ENCODE measurements at regions not wholly inside any gene's neighbourhood (a gene's known extent, or its start where the extent isn't known, plus 50 kb on each side); places are given as distances from the start of the nearest gene placed in this dataset.

DNA sequence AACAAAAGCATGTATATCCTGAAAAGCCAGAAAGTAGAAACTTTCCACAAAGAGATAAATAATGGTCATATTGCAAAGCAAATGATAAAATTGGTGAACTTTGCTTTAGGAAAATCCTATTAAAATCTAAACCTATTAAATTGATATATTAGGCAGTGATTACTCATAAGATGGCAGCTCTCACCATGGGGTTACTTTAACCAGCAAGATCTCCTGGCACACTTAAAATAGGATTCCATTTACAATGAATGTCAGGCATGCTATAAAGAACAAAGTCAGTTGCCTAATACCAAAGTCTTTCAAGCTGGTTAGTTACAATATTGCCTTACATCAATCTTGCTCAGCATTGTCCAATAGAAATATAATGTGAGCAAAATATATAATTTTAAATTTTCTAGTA lies 816.2 kb downstream of the BCL11A start:
- DNase-seq (no peak), ATAC-seq (ENCODE audit: insufficient read depth, low read depth) (no peak)
- H3K4me3 ChIP-seq (ENCODE audit: low read depth in 1 of 2, low read length in 2 of 2): no peak overlapping the region
- H3K27me3 ChIP-seq (ENCODE audit: insufficient read depth, low read length, poor library complexity): no peaks in the 10 kb centered on the region
- H2AFZ ChIP-seq (ENCODE audit: low read depth, low read length): no peak overlapping the region
- H3K79me2 ChIP-seq (ENCODE audit: insufficient read depth, low read length): no peaks in the 10 kb centered on the region
- H4K20me1 ChIP-seq (ENCODE audit: insufficient read depth, low read length): no peaks in the 10 kb centered on the region
- no peaks in the 10 kb centered on the region for H3K9me3 ChIP-seq (ENCODE audit: insufficient read depth, low read length, severe bottlenecking)
- no peak overlapping the region for H3K9ac ChIP-seq (ENCODE audit: low read depth, low read length)
- H3K27ac ChIP-seq (ENCODE audit: low read length): no peak overlapping the region
- H3K36me3 ChIP-seq (ENCODE audit: insufficient read depth, low read length): no peaks in the 10 kb centered on the region
- no peaks in the 10 kb centered on the region for H3K4me1 ChIP-seq (ENCODE audit: insufficient read depth, low read length)
- TF ChIP-seq EZH2 (IDR thresholded peaks at IDR 0.05; ENCODE audit: borderline replicate concordance, low read depth, low read length, severe bottlenecking): no peak
- TF ChIP-seq, protein P1, sequence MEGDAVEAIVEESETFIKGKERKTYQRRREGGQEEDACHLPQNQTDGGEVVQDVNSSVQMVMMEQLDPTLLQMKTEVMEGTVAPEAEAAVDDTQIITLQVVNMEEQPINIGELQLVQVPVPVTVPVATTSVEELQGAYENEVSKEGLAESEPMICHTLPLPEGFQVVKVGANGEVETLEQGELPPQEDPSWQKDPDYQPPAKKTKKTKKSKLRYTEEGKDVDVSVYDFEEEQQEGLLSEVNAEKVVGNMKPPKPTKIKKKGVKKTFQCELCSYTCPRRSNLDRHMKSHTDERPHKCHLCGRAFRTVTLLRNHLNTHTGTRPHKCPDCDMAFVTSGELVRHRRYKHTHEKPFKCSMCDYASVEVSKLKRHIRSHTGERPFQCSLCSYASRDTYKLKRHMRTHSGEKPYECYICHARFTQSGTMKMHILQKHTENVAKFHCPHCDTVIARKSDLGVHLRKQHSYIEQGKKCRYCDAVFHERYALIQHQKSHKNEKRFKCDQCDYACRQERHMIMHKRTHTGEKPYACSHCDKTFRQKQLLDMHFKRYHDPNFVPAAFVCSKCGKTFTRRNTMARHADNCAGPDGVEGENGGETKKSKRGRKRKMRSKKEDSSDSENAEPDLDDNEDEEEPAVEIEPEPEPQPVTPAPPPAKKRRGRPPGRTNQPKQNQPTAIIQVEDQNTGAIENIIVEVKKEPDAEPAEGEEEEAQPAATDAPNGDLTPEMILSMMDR (IDR thresholded peaks at IDR 0.05; ENCODE audit: borderline replicate concordance, extremely low read depth, low read length, poor library complexity, severe bottlenecking): no peak
- H3K4me2 ChIP-seq (ENCODE audit: insufficient read depth, low read length): no peak overlapping the region

DNA sequence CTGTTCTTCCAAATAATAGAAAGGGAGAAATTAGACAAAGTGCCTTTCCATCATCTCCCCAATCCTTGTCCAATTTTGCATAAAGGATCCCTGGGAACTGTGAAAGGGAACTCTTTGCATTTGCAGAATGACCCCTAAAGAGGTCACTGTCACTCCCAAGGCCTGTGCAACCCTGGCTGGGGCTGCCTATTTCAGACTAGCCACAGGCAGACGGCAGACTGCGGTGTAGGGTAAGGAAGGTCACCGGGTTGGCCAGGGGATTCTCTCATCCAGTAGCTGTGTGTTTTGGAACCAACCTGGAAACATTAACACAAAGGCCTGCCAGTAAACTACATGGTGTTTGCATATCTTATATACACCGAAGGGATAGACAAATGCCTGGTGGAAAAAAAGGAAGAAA lies 818.7 kb downstream of the BCL11A start:
- H3K4me3 ChIP-seq (ENCODE audit: low read depth in 1 of 2, low read length in 2 of 2): no peak overlapping the region
- DNase-seq (no peak), ATAC-seq (ENCODE audit: insufficient read depth, low read depth) (no peak)
- no peaks in the 10 kb centered on the region for H3K36me3 ChIP-seq (ENCODE audit: insufficient read depth, low read length)
- no peaks in the 10 kb centered on the region for H3K4me1 ChIP-seq (ENCODE audit: insufficient read depth, low read length)
- no peaks in the 10 kb centered on the region for H4K20me1 ChIP-seq (ENCODE audit: insufficient read depth, low read length)
- no peaks in the 10 kb centered on the region for H3K79me2 ChIP-seq (ENCODE audit: insufficient read depth, low read length)
- no peaks in the 10 kb centered on the region for H3K27me3 ChIP-seq (ENCODE audit: insufficient read depth, low read length, poor library complexity)
- no peak overlapping the region for H2AFZ ChIP-seq (ENCODE audit: low read depth, low read length)
- no peak overlapping the region for H3K27ac ChIP-seq (ENCODE audit: low read length)
- no peak for TF ChIP-seq EZH2 (IDR thresholded peaks at IDR 0.05; ENCODE audit: borderline replicate concordance, low read depth, low read length, severe bottlenecking)
- TF ChIP-seq, protein P1 (IDR thresholded peaks at IDR 0.05; ENCODE audit: borderline replicate concordance, extremely low read depth, low read length, poor library complexity, severe bottlenecking): no peak
- no peaks in the 10 kb centered on the region for H3K9me3 ChIP-seq (ENCODE audit: insufficient read depth, low read length, severe bottlenecking)
- H3K4me2 ChIP-seq (ENCODE audit: insufficient read depth, low read length): no peak overlapping the region
- H3K9ac ChIP-seq (ENCODE audit: low read depth, low read length): no peak overlapping the region

DNA sequence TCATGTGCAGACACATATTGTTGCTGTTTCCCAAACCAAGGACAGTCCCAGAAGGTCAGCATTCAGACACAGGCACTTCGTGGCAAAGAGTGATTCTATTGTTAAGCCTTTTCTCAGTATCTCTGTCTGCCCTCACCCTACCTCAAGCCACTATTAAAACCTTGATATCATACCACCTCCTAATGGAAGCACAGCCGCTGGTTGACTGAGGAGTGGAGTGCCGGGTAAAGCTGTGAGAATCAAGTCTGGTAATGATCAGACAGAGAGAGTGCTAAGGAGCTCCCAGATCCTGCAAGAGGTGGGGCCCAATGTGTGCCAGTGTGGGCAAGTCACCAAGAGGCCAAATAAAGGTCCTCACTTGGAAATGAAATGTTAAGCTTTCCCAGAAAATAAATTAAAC lies 819.5 kb downstream of the BCL11A start:
- H3K79me2 ChIP-seq (ENCODE audit: insufficient read depth, low read length): no peaks in the 10 kb centered on the region
- H3K9me3 ChIP-seq (ENCODE audit: insufficient read depth, low read length, severe bottlenecking): no peaks in the 10 kb centered on the region
- H2AFZ ChIP-seq (ENCODE audit: low read depth, low read length): no peak overlapping the region
- no peak for DNase-seq
- no peak overlapping the region for H3K4me2 ChIP-seq (ENCODE audit: insufficient read depth, low read length)
- H3K27me3 ChIP-seq (ENCODE audit: insufficient read depth, low read length, poor library complexity): no peaks in the 10 kb centered on the region
- ATAC-seq (ENCODE audit: insufficient read depth, low read depth): no peak
- no peaks in the 10 kb centered on the region for H3K4me1 ChIP-seq (ENCODE audit: insufficient read depth, low read length)
- no peak overlapping the region for H3K4me3 ChIP-seq (ENCODE audit: low read depth in 1 of 2, low read length in 2 of 2)
- TF ChIP-seq EZH2 (IDR thresholded peaks at IDR 0.05; ENCODE audit: borderline replicate concordance, low read depth, low read length, severe bottlenecking): no peak
- TF ChIP-seq, protein P1 (IDR thresholded peaks at IDR 0.05; ENCODE audit: borderline replicate concordance, extremely low read depth, low read length, poor library complexity, severe bottlenecking): no peak
- no peaks in the 10 kb centered on the region for H3K36me3 ChIP-seq (ENCODE audit: insufficient read depth, low read length)
- H3K27ac ChIP-seq (ENCODE audit: low read length): no peak overlapping the region
- no peak overlapping the region for H3K9ac ChIP-seq (ENCODE audit: low read depth, low read length)
- no peaks in the 10 kb centered on the region for H4K20me1 ChIP-seq (ENCODE audit: insufficient read depth, low read length)

DNA sequence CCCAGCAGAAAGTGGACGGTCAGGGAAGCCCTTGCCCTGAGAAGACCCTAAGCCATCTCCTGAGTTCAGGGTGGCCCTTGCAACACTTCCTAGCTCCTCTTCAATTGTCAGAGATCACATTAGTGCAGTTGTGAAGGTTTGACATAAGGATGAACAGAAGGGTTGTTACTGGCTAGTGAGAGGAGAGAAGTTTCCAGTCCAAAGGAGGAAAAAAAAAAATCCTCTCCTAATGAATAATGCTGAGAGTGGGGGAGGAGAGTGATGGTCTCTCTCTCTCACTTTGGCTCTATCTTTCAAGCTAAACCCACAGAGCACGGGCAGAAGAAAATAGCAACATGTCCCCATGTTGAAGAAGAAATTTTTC lies 819.9 kb downstream of the BCL11A start:
- H3K27me3 ChIP-seq (ENCODE audit: insufficient read depth, low read length, poor library complexity): no peaks in the 10 kb centered on the region
- no peak overlapping the region for H3K9ac ChIP-seq (ENCODE audit: low read depth, low read length)
- H3K79me2 ChIP-seq (ENCODE audit: insufficient read depth, low read length): no peaks in the 10 kb centered on the region
- no peak overlapping the region for H3K27ac ChIP-seq (ENCODE audit: low read length)
- no peaks in the 10 kb centered on the region for H3K36me3 ChIP-seq (ENCODE audit: insufficient read depth, low read length)
- no peak overlapping the region for H2AFZ ChIP-seq (ENCODE audit: low read depth, low read length)
- TF ChIP-seq, protein P1 (IDR thresholded peaks at IDR 0.05; ENCODE audit: borderline replicate concordance, extremely low read depth, low read length, poor library complexity, severe bottlenecking): no peak
- TF ChIP-seq EZH2 (IDR thresholded peaks at IDR 0.05; ENCODE audit: borderline replicate concordance, low read depth, low read length, severe bottlenecking): no peak
- H3K4me3 ChIP-seq (ENCODE audit: low read depth in 1 of 2, low read length in 2 of 2): no peak overlapping the region
- H3K4me1 ChIP-seq (ENCODE audit: insufficient read depth, low read length): no peaks in the 10 kb centered on the region
- H3K9me3 ChIP-seq (ENCODE audit: insufficient read depth, low read length, severe bottlenecking): no peaks in the 10 kb centered on the region
- no peak for DNase-seq
- no peaks in the 10 kb centered on the region for H4K20me1 ChIP-seq (ENCODE audit: insufficient read depth, low read length)
- no peak overlapping the region for H3K4me2 ChIP-seq (ENCODE audit: insufficient read depth, low read length)
- no peak for ATAC-seq (ENCODE audit: insufficient read depth, low read depth)
